Stimulated activated CD4-positive, alpha-beta T cell treated with anti-CD3 and anti-CD28 coated beads, Interleukin-1b, Interleukin-23, amount 100 ng/mL, for 24 hours (primary cell): ENCODE measurements at regions not wholly inside any gene's neighbourhood (a gene's known extent, or its start where the extent isn't known, plus 50 kb on each side); places are given as distances from the start of the nearest gene placed in this dataset.
"Not testable (repeated sequence)": the region's sequence is repeated elsewhere in the genome, so short reads cannot be mapped to it uniquely, and the experiment has no call there.

Experiments used
- DNase-seq, 4 experiments: peaks; one replicate each; pipeline ENCODE4 v3.0.0-alpha.2; 2020; ENCODE audit warnings: low read depth in 4 of 4, low spot score in 1 of 4

DNA sequence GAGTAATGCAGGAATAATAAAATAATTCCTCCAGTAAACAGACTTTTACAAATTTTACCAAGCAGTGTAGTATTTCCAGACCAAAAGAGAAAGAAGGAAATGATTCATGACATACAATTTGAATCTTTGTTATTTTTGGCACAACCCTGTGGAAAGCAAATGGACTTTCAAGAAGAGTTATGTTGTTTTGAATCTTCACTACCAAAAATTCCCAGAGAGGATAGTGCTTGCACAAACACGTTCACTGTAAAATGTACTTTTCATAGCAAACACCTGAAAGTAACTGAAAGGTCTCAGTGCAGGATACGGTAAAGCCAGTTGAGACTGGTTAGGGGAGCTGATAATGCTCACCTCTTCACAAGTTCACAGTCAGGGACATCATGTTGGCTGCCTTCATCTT lies 107.1 kb downstream of the USP22 start:
- DNase-seq: no peak

DNA sequence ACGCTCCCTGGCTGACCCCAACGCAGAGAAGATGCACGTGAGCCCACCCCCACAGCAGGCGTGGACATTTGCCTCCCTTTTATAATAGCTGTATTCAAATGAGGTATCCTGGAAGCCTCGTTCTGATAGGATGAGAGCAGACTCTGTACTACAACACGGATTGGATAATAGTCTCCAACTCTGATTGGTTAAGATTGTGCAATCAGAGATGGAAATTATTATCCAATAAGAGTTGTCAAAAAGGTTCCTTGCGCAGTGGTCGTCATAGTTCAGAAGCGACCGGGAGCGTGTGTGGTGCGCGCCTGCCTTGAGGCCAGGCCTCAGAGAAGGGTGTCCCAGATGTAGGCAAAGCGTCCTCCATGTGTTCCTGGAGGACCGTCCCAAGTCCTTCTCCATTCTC lies 104.6 kb downstream of the USP22 start:
- no peak for DNase-seq

GRCh38 chr17:20938988-20939615 lies 103.7 kb downstream of the USP22 start:
- no peak for DNase-seq

GRCh38 chr17:20941872-20942271 lies 100.9 kb downstream of the USP22 start:
- DNase-seq: no peak

DNA sequence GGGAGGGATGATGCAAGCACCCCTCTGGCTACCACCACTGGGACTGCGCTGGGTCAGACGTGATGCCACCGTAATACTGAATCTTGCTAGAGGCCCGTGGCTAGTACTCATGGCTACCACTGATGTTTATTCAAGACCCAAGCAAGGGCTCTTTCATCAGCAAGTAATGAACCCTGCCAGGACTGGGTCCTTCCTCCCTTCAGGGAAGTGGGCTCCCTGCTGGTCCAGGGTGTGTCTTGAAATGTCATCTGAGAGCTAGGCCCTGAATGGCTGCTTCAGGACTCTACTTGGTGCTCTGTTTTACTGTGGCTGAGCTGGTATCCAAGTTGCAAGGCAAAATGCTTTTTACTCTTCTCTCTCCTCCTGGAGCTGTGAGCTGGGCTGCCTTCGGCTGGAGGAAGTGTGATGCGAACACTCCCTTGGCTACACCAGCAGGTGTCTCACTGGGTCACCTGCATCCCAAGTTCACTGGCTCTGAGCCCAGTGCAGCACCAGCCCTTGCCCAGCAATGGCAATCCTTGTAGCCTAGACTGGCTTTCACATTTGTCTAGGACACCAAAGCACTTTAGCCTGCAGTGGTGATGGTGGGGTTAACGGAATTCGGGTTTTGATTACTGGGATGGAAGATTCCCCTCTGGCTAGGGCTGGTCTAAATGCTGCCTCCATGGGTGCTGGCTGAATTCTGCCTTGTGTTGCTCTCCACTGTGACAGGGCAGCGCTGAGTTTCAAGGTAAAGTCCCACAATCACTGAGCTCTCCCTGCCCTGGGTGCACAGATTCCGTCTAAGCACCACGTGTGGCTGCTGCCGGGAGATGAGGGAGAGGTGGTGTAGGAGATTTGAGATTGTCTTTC lies 98.6 kb downstream of the USP22 start:
- no peak for DNase-seq

DNA sequence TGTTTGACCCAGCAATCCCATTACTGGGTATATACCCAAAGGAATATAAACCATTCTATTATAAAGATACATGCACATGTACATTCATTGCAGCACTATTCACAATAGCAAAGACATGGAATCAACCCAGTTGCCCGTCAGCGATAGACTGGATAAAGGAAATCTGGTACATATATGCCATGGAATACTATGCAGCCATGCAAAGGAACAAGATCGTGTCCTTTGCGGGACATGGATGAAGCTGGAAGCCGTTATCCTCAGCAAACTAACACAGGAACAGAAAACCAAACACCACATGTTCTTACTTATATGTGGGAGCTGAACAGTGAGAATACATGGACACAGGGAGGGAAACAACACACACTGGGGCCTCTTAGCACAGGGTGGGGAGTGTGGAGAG lies 95.1 kb downstream of the USP22 start:
- DNase-seq: not testable (repeated sequence)

GRCh38 chr17:20948984-20949777 lies 93.6 kb downstream of the USP22 start:
- DNase-seq: peak in 1 of 4 experiments; percentile 15
